ENCODE measurements at regions not wholly inside any gene's neighbourhood (a gene's known extent, or its start where the extent isn't known, plus 50 kb on each side); places are given as distances from the start of the nearest gene placed in this dataset.

GRCh38 chr14:97916669-97917568 is 1119.7 kb downstream of the VRK1 start:
- no peak overlapping the region for H3K27ac ChIP-seq
- TF ChIP-seq ZFX (IDR thresholded peaks at IDR 0.05) (no peak), CTCF (conservative IDR thresholded peaks at IDR 0.05) (no peak)

DNA sequence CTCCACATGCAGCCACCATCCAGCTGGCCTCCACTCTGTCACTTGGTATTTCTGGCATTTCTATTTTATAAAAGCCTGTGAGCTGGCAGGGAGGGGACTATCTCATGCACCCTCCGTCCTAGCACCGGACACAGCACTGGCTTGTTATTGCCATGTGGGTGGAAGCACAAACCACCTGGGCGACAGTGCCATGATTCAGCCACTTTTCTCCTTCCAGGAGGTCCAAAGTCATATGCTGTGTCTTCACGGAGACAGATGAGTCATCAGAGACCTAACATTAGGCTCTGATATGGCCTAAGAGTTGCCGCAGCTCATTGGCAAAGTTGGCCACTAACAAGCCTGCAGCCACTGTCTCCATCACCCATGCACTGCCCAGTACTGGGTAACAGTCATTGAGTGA is 1123.0 kb downstream of the VRK1 start:
- H3K27ac ChIP-seq, result no peak overlapping the region
- TF ChIP-seq CTCF (conservative IDR thresholded peaks at IDR 0.05), result no peak

- H3K27ac ChIP-seq, result no peak overlapping the region
- TF ChIP-seq ZFX (IDR thresholded peaks at IDR 0.05) (no peak), CTCF (conservative IDR thresholded peaks at IDR 0.05) (no peak)
Observed at GRCh38 chr14:97921296-97921695, 1124.1 kb downstream of the VRK1 start.

- H3K27ac ChIP-seq, result no peak overlapping the region
- no peak for TF ChIP-seq CTCF (conservative IDR thresholded peaks at IDR 0.05)
- no peak for TF ChIP-seq ZFX (IDR thresholded peaks at IDR 0.05)
Observed at GRCh38 chr14:97924922-97925613, 1127.9 kb downstream of the VRK1 start.

- H3K27ac ChIP-seq, result no peak overlapping the region
- no peak for TF ChIP-seq ZFX (IDR thresholded peaks at IDR 0.05)
- TF ChIP-seq CTCF (conservative IDR thresholded peaks at IDR 0.05), result no peak
Observed at GRCh38 chr14:97930166-97930565, 1133.0 kb downstream of the VRK1 start.

GRCh38 chr14:97931273-97931672 is 1134.1 kb downstream of the VRK1 start:
- TF ChIP-seq ZFX (IDR thresholded peaks at IDR 0.05) (no peak), CTCF (conservative IDR thresholded peaks at IDR 0.05) (no peak)
- H3K27ac ChIP-seq, result no peak overlapping the region

DNA sequence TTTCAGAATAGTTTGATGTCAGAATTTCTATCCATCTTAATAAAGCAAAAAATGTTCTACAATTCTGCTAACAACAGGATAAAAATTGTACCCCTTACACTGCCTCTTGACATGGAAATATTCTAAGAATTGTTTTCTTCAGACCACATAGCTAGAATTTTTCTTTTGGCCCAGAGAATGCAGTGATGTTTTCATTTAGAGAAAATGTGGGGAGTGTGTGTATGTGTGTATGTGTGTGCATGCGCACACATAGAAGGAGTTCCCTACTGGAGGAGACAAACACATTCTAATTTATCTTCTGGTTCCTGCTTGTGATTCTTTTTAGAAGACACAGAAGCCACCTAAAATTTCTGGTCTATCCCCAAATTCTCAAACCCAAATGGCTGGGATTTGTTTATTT is 1145.7 kb downstream of the VRK1 start:
- TF ChIP-seq CTCF (conservative IDR thresholded peaks at IDR 0.05) (no peak), ZFX (IDR thresholded peaks at IDR 0.05) (no peak)
- no peak overlapping the region for H3K27ac ChIP-seq
